ENCODE measurements at regions not wholly inside any gene's neighbourhood (a gene's known extent, or its start where the extent isn't known, plus 50 kb on each side); places are given as distances from the start of the nearest gene placed in this dataset.

DNA sequence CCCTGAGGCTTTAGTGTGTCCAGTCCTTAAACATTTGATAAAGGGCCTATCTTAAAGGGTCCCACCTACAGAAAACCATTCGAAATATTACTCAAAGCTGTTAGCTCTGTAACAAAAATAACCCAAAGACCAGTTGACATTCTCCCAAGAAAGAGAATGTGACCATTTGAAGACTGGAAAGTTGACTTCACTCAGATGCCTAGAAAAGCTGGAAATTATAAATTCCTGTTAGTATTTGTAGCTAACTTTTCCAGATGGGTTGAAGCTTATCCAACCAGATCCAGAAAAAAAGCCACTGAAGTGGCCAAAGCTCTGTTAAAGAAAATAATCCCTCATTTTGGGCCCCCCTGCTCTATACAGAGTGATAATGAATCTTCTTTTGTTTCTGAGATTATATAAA lies 408.4 kb downstream of the PLOD2 start:
- TF ChIP-seq POLR2A (IDR thresholded peaks at IDR 0.05): no peak
- TF ChIP-seq, protein P1, sequence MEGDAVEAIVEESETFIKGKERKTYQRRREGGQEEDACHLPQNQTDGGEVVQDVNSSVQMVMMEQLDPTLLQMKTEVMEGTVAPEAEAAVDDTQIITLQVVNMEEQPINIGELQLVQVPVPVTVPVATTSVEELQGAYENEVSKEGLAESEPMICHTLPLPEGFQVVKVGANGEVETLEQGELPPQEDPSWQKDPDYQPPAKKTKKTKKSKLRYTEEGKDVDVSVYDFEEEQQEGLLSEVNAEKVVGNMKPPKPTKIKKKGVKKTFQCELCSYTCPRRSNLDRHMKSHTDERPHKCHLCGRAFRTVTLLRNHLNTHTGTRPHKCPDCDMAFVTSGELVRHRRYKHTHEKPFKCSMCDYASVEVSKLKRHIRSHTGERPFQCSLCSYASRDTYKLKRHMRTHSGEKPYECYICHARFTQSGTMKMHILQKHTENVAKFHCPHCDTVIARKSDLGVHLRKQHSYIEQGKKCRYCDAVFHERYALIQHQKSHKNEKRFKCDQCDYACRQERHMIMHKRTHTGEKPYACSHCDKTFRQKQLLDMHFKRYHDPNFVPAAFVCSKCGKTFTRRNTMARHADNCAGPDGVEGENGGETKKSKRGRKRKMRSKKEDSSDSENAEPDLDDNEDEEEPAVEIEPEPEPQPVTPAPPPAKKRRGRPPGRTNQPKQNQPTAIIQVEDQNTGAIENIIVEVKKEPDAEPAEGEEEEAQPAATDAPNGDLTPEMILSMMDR (IDR thresholded peaks at IDR 0.05): no peak
- no peak overlapping the region for H3K4me3 ChIP-seq (ENCODE audit: low read depth, poor library complexity, severe bottlenecking)
- intact Hi-C loops (cut with DNase I; ENCODE audit: low total_unique reads): no loop called here
- WGBS, 2 donors: 53 to 64% methylated on average over 1 of the region's 1 CpG
- no peak for DNase-seq (ENCODE audit: low spot score in 2 of 2)

DNA sequence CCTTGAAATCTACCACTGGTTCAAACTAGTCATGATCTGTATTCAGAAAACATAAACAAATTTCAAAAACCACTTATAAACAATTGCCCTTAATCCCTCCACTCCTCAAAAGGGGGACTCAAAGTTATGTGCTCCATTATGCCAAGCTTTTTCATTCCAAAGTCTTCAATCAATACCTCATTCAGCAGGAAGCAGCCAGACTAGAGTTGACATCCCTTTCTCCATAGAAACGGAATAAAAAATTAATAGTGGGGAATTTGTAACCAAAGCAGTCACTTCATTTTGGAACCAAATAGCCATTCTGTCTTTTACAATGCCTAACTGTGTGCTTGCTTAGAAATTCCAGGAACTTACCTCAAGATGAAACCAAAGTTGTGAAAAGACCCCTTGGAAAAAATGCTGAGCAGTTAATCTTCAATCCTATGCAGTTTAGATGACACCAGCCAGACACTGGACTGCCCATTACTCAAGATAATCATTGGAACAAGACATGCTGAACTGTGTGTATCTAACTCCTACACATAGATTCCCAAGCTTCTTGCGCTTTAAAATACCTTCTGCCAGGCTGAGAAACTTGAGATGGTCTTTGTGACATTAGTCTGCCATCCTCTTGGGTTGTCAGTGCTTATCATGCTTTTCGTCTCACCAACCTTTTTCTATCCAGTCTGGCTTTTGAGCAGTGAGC lies 406.2 kb downstream of the PLOD2 start:
- TF ChIP-seq POLR2A (IDR thresholded peaks at IDR 0.05): no peak
- TF ChIP-seq, protein P1 (IDR thresholded peaks at IDR 0.05): no peak
- intact Hi-C loops (cut with DNase I; ENCODE audit: low total_unique reads): no loop called here
- DNase-seq (ENCODE audit: low spot score in 2 of 2): no peak
- H3K4me3 ChIP-seq (ENCODE audit: low read depth, poor library complexity, severe bottlenecking): no peak overlapping the region
- 78 to 85% methylated on average over 3 of the region's 3 CpGs for WGBS, 2 donors

DNA sequence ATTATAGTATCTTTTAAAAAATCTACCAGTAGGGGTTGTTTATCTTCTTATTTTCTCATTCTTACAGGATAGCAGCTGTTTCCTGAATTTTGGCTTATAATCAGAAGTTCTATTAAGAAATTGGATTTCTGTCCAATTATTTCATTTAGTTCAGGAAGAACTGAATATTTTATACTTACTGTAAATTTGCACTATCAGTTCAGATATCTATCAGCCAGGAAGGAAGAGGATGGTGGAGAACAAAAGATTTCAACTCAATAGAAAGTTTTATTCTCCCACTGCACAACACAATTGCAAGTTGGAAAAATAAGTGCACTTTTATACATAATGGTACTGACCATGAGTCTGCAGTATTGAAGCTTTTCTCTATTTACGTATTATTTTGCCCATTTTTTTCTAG lies 400.9 kb downstream of the PLOD2 start:
- WGBS, 2 donors: 75 to 85% methylated on average over 1 of the region's 1 CpG
- no peak overlapping the region for H3K4me3 ChIP-seq (ENCODE audit: low read depth, poor library complexity, severe bottlenecking)
- DNase-seq (ENCODE audit: low spot score in 2 of 2): no peak
- TF ChIP-seq POLR2A (IDR thresholded peaks at IDR 0.05): no peak
- TF ChIP-seq, protein P1 (IDR thresholded peaks at IDR 0.05): no peak
- intact Hi-C loops (cut with DNase I; ENCODE audit: low total_unique reads): no loop called here

DNA sequence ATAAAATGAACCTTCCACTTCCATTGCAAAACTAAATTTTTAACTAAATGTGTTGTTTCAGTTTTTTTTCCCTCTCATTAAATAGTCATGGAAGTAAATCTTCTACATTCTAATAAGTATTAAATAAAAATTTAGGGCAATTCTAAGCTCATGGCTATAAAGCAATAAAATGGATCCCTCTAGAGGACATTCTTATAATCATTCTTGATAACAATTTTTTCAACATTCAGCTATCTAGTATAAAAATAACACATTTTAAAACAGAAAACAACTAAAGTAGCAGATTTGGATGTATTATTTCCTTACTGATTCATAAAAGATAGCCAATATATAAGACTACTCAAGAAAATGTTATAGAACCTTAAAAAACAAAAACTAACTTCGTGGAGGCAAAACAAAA lies 393.1 kb downstream of the PLOD2 start:
- no peak overlapping the region for H3K4me3 ChIP-seq (ENCODE audit: low read depth, poor library complexity, severe bottlenecking)
- DNase-seq (ENCODE audit: low spot score in 2 of 2): no peak
- intact Hi-C loops (cut with DNase I; ENCODE audit: low total_unique reads): no loop called here
- TF ChIP-seq, protein P1 (IDR thresholded peaks at IDR 0.05): no peak
- no peak for TF ChIP-seq POLR2A (IDR thresholded peaks at IDR 0.05)
- WGBS, 2 donors: 33 to 85% methylated on average over 1 of the region's 1 CpG

DNA sequence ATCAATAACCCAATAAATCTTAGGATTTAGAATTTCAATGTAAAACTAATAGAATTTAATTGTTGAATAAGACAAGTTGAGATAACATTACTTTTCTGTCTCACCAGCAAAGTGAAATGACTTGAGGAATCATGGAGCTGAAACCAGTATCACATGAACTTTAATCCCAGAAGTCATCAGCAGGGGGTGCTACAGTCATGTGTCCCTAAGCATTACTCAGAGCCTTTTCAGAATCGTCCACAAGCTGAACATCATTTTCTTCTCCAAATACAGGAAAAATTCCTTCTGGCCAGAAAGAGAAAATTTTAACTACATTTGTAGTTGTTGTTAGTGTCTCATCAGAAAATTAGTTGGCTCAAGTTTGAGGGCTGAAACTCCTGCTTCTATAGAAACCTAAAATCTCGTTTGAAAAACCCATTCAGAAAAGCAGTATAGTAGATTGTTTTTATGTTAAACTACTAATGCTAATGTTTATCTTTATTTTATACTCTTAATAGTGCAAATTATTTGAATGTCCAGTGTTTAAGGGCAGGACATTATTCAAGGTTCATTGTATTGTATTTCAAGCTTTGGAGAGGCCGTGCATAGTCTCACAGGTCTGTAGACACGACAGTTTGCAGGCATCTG lies 384.1 kb downstream of the PLOD2 start:
- H3K4me3 ChIP-seq (ENCODE audit: low read depth, poor library complexity, severe bottlenecking): no peak overlapping the region
- TF ChIP-seq POLR2A (IDR thresholded peaks at IDR 0.05): no peak
- TF ChIP-seq, protein P1 (IDR thresholded peaks at IDR 0.05): no peak
- intact Hi-C loops (cut with DNase I; ENCODE audit: low total_unique reads): no loop called here
- 65 to 66% methylated on average over 4 of the region's 4 CpGs for WGBS, 2 donors
- peak in 1 of 2 donors; percentile 19 for DNase-seq (ENCODE audit: low spot score in 2 of 2)

Data from lower leg skin (tissue), 4 donors.